ENCODE measurements at regions not wholly inside any gene's neighbourhood (a gene's known extent, or its start where the extent isn't known, plus 50 kb on each side); places are given as distances from the start of the nearest gene placed in this dataset.
"Not testable (repeated sequence)": the region's sequence is repeated elsewhere in the genome, so short reads cannot be mapped to it uniquely, and the experiment has no call there.

DNA sequence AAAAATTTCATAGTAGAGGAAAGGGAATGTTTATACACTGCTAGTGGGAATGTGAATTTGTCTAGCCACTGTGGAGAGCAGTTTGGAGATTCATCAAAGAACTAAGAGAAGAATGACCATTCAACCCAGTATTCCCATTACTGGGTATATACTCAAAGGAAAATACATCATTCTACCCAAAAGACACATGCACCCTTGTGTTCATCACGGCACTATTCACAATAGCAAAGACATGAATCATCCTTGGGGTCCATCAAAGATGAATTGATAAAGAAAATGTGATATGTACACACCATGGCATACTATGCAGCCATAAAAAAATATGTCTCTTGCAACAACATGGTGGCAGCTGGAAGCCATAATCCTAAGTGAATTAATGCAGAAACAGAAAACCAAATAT, 825.7 kb downstream of the TNS3 start:
- H3K27me3 Mint-ChIP-seq: no peaks in the 10 kb centered on the region
- CTCF ChIA-PET: no interaction called here

GRCh38 chr7:46755120-46756034, 826.5 kb downstream of the TNS3 start:
- Mint-ChIP-seq H3K27me3 (no peaks in the 10 kb centered on the region), H3K36me3 (ENCODE audit: low read depth) (no peaks in the 10 kb centered on the region), H3K4me3 (no peak overlapping the region), H3K27ac (no peak overlapping the region), H3K4me1 (ENCODE audit: low read depth) (no peaks in the 10 kb centered on the region), H3K9me3 (peaks cover 3% of the 10 kb centered on the region)
- ATAC-seq (no peak), DNase-seq (no peak)
- no peak for TF ChIP-seq CTCF (IDR thresholded peaks at IDR 0.05)
- ChIA-PET CTCF (no interaction called here), POLR2A (no interaction called here)
- intact Hi-C loops (cut with micrococcal nuclease): no loop called here

More for the DNA sequence above, 825.7 kb downstream of the TNS3 start:
- ATAC-seq (no peak), DNase-seq (no peak)
- Mint-ChIP-seq H3K4me3 (no peak overlapping the region), H3K27ac (no peak overlapping the region), H3K36me3 (ENCODE audit: low read depth) (no peaks in the 10 kb centered on the region), H3K4me1 (ENCODE audit: low read depth) (no peaks in the 10 kb centered on the region), H3K9me3 (peaks cover 3% of the 10 kb centered on the region)
- no peak for TF ChIP-seq CTCF (IDR thresholded peaks at IDR 0.05)
- POLR2A ChIA-PET: no interaction called here
- intact Hi-C loops (cut with micrococcal nuclease): no loop called here

DNA sequence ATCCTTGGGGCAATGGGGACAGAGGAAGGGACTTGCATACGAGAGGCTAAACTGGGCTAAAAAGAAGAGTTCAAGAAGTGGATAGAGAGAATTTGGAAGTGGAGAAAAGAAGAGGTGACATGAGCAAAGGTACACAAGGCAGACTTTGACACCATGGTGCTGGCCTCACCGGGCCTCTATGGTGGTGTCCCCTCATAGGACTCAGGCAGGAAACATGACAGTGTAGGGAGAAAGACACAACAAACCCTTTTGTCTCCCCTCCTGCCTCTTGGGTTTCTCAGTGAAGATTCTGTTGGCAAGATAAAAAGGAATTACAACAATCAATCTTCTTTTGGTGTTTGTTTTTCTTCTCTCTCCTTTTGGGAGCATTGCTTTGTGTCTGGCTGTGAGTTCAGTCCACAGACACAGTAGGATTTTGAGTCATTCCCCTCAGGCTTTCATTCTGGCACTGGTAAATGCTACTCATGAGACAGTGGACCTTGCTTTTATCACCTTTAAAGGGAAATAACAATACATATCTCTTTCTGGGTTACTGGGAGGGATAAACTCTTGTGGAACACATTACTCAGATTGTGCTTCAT, 827.7 kb downstream of the TNS3 start:
- peaks cover 3% of the 10 kb centered on the region for H3K9me3 Mint-ChIP-seq
- no peaks in the 10 kb centered on the region for H3K27me3 Mint-ChIP-seq
- H3K4me1 Mint-ChIP-seq (ENCODE audit: low read depth): no peaks in the 10 kb centered on the region
- no peak for DNase-seq
- no peak overlapping the region for H3K27ac Mint-ChIP-seq
- CTCF ChIA-PET: no interaction called here
- intact Hi-C loops (cut with micrococcal nuclease): no loop called here
- no peaks in the 10 kb centered on the region for H3K36me3 Mint-ChIP-seq (ENCODE audit: low read depth)
- POLR2A ChIA-PET: no interaction called here
- no peak for ATAC-seq
- TF ChIP-seq CTCF (IDR thresholded peaks at IDR 0.05): no peak
- no peak overlapping the region for H3K4me3 Mint-ChIP-seq

GRCh38 chr7:46753662-46754061, 828.2 kb downstream of the TNS3 start:
- ATAC-seq (no peak), DNase-seq (no peak)
- CTCF ChIA-PET: no interaction called here
- intact Hi-C loops (cut with micrococcal nuclease): no loop called here
- Mint-ChIP-seq H3K4me3 (no peak overlapping the region), H3K9me3 (peaks cover 4% of the 10 kb centered on the region), H3K4me1 (ENCODE audit: low read depth) (no peaks in the 10 kb centered on the region), H3K27me3 (no peaks in the 10 kb centered on the region), H3K27ac (no peak overlapping the region), H3K36me3 (ENCODE audit: low read depth) (no peaks in the 10 kb centered on the region)
- TF ChIP-seq CTCF (IDR thresholded peaks at IDR 0.05): no peak
- POLR2A ChIA-PET: no interaction called here

GRCh38 chr7:46752881-46753366, 829.0 kb downstream of the TNS3 start:
- POLR2A ChIA-PET: no interaction called here

DNA sequence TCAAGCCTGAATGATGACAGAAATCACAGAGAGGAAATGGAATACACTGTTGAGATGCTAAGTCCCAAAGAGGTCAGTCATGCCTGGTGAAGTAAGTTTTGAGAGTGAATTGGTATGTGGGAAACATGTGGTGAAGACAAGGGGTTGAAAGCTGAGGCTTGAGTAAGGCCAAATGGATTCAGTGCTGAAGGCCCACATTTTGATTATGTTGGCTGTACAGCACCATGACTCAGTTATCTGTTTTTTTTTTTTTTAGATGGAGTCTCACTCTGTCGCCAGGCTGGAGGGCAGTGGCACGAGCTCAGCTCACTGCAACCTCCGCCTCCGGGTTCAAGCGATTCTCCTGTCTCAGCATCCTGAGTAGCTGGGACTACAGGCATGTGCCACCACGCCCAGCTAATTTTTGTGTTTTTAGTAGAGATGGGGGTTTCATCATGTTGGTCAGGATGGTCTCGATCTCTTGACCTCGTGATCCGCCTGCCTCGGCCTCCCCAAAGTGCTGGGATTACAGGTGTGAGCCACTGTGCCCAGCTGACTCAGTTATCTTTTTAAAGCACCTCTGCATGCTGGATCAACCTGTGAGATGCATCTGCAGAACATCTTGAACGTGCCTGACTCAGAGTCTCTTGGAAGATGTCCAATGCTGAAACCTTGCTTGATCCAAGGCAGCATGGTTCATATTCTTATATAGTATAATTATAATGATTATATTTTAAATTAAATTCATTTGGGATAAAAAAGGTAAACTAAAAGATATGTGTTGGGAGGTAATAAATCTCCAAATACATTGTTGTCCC, 829.8 kb downstream of the TNS3 start:
- H3K36me3 Mint-ChIP-seq (ENCODE audit: low read depth); CTCF ChIA-PET; intact Hi-C loops (cut with micrococcal nuclease); H3K27ac Mint-ChIP-seq; H3K4me1 Mint-ChIP-seq (ENCODE audit: low read depth); H3K27me3 Mint-ChIP-seq; POLR2A ChIA-PET; DNase-seq; H3K4me3 Mint-ChIP-seq; ATAC-seq; H3K9me3 Mint-ChIP-seq: not testable (repeated sequence)

More at GRCh38 chr7:46752881-46753366, 829.0 kb downstream of the TNS3 start:
- intact Hi-C loops (cut with micrococcal nuclease): no loop called here
- TF ChIP-seq CTCF (IDR thresholded peaks at IDR 0.05): no peak
- Mint-ChIP-seq H3K36me3 (ENCODE audit: low read depth) (no peaks in the 10 kb centered on the region), H3K27ac (no peak overlapping the region), H3K4me1 (ENCODE audit: low read depth) (no peaks in the 10 kb centered on the region), H3K4me3 (no peak overlapping the region), H3K27me3 (no peaks in the 10 kb centered on the region), H3K9me3 (peaks cover 5% of the 10 kb centered on the region)
- DNase-seq (no peak), ATAC-seq (no peak)
- CTCF ChIA-PET: no interaction called here
